Chondrocyte (in vitro differentiated cells): ENCODE measurements at regions not wholly inside any gene's neighbourhood (a gene's known extent, or its start where the extent isn't known, plus 50 kb on each side); places are given as distances from the start of the nearest gene placed in this dataset.
"Not testable (repeated sequence)": the region's sequence is repeated elsewhere in the genome, so short reads cannot be mapped to it uniquely, and the experiment has no call there.

Experiments
- DNase-seq: peaks from one replicate; pipeline ENCODE4 v3.0.0; 2021; ENCODE audit warnings: mixed read lengths, low spot score
- H3K27ac Mint-ChIP-seq: one replicate; pipeline ENCODE4 v1.8.0; 2021; ENCODE audit warnings: mild to moderate bottlenecking, moderate library complexity, mixed read lengths; ENCODE audit not compliant: unreplicated experiment
- H3K27me3 Mint-ChIP-seq: 2 replicates; pipeline ENCODE4 v1.8.0; 2021; ENCODE audit warnings: low read depth, mixed read lengths
- H3K36me3 Mint-ChIP-seq: 2 replicates; pipeline ENCODE4 v1.8.0; 2021; ENCODE audit warnings: low read depth, mixed read lengths
- H3K4me1 Mint-ChIP-seq: 2 replicates; pipeline ENCODE4 v1.8.0; 2021; ENCODE audit warnings: low read depth, mild to moderate bottlenecking, mixed read lengths
- H3K4me3 Mint-ChIP-seq: one replicate; pipeline ENCODE4 v1.8.0; 2021; ENCODE audit warnings: mild to moderate bottlenecking, moderate library complexity, mixed read lengths; ENCODE audit not compliant: unreplicated experiment
- H3K9me3 Mint-ChIP-seq: 2 replicates; pipeline ENCODE4 v1.8.0; 2021; ENCODE audit warnings: low read depth, mixed read lengths
- TF ChIP-seq, protein P1 (sequence below): fragments of 200-600 bp; sonication (generic); IDR thresholded peaks from 2 replicates; pipeline ENCODE4 v1.5.0; 2021; ENCODE audit warnings: antibody characterized with exemption, mild to moderate bottlenecking, moderate library complexity

DNA sequence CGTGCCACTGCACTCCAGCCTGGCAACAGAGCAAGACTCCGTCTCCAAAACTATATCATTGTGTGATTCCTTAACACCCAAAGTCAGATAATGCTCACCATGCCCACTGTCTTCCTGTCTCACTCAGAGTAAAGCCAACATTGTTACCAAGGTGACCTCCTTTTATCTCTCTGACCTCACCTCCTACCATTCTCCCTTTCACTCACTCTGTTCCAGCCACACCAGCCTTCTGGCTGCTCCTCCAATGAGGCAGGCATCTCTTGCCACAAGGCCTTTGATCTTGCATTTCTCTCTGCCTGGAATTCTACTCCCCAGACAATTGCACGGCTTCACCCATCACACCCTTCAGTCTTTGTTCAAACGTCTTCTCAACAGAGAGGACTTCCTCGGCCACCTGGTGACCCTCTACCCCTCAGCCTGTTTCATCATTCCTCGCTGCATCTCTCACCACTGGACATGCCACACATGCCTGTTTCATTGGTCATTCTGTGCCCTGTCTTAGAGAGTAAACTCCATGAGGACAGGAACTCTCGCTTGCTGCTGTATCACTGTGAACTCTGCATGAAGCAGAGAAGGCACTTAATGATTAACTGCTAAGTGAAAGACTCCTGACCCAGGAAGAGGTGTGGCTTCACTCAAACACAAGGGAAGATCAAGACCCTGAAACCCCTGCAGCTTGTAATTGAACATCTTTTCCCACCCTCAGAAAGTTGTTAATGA is 67.1 kb upstream of the CAPZB start:
- H3K36me3 Mint-ChIP-seq: no peaks in the 10 kb centered on the region
- TF ChIP-seq, protein P1, sequence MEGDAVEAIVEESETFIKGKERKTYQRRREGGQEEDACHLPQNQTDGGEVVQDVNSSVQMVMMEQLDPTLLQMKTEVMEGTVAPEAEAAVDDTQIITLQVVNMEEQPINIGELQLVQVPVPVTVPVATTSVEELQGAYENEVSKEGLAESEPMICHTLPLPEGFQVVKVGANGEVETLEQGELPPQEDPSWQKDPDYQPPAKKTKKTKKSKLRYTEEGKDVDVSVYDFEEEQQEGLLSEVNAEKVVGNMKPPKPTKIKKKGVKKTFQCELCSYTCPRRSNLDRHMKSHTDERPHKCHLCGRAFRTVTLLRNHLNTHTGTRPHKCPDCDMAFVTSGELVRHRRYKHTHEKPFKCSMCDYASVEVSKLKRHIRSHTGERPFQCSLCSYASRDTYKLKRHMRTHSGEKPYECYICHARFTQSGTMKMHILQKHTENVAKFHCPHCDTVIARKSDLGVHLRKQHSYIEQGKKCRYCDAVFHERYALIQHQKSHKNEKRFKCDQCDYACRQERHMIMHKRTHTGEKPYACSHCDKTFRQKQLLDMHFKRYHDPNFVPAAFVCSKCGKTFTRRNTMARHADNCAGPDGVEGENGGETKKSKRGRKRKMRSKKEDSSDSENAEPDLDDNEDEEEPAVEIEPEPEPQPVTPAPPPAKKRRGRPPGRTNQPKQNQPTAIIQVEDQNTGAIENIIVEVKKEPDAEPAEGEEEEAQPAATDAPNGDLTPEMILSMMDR: no peak
- H3K27ac Mint-ChIP-seq: no peak overlapping the region
- H3K4me1 Mint-ChIP-seq: no peaks in the 10 kb centered on the region
- H3K9me3 Mint-ChIP-seq: peaks cover 11% of the 10 kb centered on the region
- H3K4me3 Mint-ChIP-seq: no peak overlapping the region
- H3K27me3 Mint-ChIP-seq: no peaks in the 10 kb centered on the region
- no peak for DNase-seq

DNA sequence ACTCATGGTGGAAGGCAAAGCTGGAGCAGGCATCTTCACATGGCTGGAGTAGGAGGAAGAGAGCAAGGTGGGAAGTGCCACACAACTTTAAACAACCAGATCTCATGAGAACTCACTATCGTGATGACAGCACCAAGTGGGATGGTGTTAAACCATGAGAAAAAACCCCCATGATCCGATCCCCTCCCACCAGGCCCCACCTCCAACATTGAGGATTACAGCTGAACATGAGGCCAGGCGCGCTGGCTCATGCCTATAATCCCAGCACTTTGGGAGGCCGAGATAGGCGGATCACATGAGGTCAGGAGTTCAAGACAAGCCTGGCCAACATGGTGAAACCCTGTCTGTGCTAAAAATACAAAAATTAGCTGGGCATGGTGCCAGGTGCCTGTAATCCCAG is 66.5 kb upstream of the CAPZB start:
- peaks cover 14% of the 10 kb centered on the region for H3K9me3 Mint-ChIP-seq

DNA sequence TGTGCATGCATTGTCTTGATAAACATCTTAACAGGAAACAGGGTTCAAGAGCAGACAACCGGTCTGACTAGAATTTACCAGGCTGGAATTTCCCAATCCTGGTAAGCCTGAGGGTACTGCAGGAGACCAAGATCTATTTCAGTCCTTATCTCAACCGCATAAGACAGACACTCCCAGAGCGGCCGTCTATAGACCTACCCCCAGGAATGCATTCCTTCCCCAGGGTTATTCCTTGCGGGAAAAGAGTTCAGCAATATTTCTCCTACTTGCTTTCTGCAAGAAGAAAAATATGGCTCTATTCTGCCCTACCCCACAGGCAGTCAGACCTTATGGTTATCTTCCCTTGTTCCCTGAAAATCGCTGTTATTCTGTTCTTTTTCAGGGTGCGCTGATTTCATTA is 65.1 kb upstream of the CAPZB start:
- not testable (repeated sequence) for H3K27me3 Mint-ChIP-seq, H3K4me1 Mint-ChIP-seq

More for the DNA sequence above, 66.5 kb upstream of the CAPZB start:
- H3K4me1 Mint-ChIP-seq, H3K36me3 Mint-ChIP-seq, DNase-seq, H3K4me3 Mint-ChIP-seq, H3K27me3 Mint-ChIP-seq, H3K27ac Mint-ChIP-seq: not testable (repeated sequence)

DNA sequence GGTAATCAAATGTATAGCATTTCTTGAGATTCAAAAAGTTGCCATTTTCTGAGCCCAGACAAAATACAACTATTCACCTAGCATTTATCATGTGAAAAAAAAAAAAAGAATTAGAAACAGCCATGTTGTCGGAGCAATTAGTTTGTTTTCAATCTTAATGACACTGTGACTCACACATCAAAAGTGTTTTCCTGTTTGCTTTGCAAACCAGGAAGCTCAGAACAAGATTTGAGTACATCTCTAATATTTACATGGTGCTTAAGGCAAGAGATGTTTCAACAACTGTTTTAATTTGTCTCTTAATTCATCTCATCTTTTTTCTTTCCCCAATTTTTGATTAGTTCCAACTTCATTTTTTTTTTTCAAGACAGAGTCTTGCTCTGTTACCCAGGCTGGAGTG is 62.5 kb upstream of the CAPZB start:
- peaks cover 29% of the 10 kb centered on the region for H3K9me3 Mint-ChIP-seq
- H3K27me3 Mint-ChIP-seq: peaks cover 5% of the 10 kb centered on the region
- no peaks in the 10 kb centered on the region for H3K36me3 Mint-ChIP-seq
- TF ChIP-seq, protein P1: no peak
- no peaks in the 10 kb centered on the region for H3K4me1 Mint-ChIP-seq
- no peak for DNase-seq
- H3K4me3 Mint-ChIP-seq: no peak overlapping the region
- no peak overlapping the region for H3K27ac Mint-ChIP-seq

More for the DNA sequence above, 65.1 kb upstream of the CAPZB start:
- H3K4me3 Mint-ChIP-seq, DNase-seq, H3K27ac Mint-ChIP-seq, H3K36me3 Mint-ChIP-seq: not testable (repeated sequence)
- peaks cover 28% of the 10 kb centered on the region for H3K9me3 Mint-ChIP-seq

DNA sequence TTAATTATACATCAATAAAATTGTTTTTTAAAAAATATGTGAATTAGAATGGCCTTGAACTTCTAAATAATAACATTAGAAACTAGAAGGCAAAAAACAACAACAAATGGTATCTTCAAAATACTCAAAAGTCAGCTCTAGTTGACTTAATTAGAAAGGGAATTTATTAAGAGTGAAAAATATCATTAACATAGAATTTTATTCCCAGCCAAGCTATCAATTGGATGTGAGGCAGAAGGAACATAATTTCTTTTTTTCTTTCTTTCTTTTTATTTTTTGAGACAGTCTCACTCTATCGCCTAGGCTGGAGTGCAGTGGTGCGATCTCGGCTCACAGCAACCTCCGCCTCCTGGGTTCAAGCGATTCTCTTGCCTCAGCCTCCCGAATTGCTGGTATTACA is 51.2 kb upstream of the CAPZB start:
- Mint-ChIP-seq H3K4me3 (no peak overlapping the region), H3K9me3 (peaks cover 4% of the 10 kb centered on the region), H3K36me3 (no peaks in the 10 kb centered on the region), H3K4me1 (peaks cover 2% of the 10 kb centered on the region), H3K27me3 (no peaks in the 10 kb centered on the region), H3K27ac (no peak overlapping the region)
- TF ChIP-seq, protein P1: no peak
- no peak for DNase-seq

DNA sequence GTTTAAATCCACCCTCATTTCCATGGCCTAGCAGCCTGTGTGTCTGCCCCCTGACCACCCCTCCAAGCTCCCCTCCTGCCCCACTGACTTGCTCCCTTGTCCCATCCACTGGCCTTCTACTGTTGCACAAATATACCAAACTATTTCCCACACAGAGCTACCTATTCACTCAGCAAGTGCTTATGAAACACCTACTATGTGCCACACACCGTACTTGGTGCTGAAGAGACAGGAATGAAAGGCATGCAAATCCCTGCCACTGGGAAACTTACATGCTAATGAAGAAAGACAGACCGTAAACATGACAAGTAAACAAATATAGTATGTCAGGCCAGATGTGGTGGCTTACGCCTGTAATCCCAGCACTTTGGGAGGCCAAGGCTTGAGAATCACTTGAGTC is 49.9 kb upstream of the CAPZB start:
- TF ChIP-seq, protein P1: no peak
- Mint-ChIP-seq H3K27ac (no peak overlapping the region), H3K4me1 (peaks cover 2% of the 10 kb centered on the region), H3K4me3 (no peak overlapping the region), H3K9me3 (peaks cover 11% of the 10 kb centered on the region), H3K27me3 (no peaks in the 10 kb centered on the region), H3K36me3 (no peaks in the 10 kb centered on the region)
- DNase-seq: no peak
